ENCODE measurements at regions not wholly inside any gene's neighbourhood (a gene's known extent, or its start where the extent isn't known, plus 50 kb on each side); places are given as distances from the start of the nearest gene placed in this dataset.
"Not testable (repeated sequence)": the region's sequence is repeated elsewhere in the genome, so short reads cannot be mapped to it uniquely, and the experiment has no call there.

GRCh38 chr10:83983578-83984255 lies 155.6 kb upstream of the GHITM start:
- no peak for DNase-seq (ENCODE audit: low spot score)

GRCh38 chr10:83984256-83984640 lies 155.1 kb upstream of the GHITM start:
- no peak for DNase-seq (ENCODE audit: low spot score)

GRCh38 chr10:83986800-83987199 lies 152.5 kb upstream of the GHITM start:
- no peak for DNase-seq (ENCODE audit: low spot score)

- DNase-seq (ENCODE audit: low spot score), result no peak
Measured at GRCh38 chr10:83987216-83987615, 152.1 kb upstream of the GHITM start.

GRCh38 chr10:83988435-83988834 lies 150.9 kb upstream of the GHITM start:
- no peak for DNase-seq (ENCODE audit: low spot score)

GRCh38 chr10:83990126-83990525 lies 149.2 kb upstream of the GHITM start:
- no peak for DNase-seq (ENCODE audit: low spot score)

- peak; percentile 62 for DNase-seq (ENCODE audit: low spot score)
Measured at GRCh38 chr10:83991986-83992753, 147.1 kb upstream of the GHITM start.

GRCh38 chr10:83994325-83994724 lies 145.0 kb upstream of the GHITM start:
- DNase-seq (ENCODE audit: low spot score), result no peak

GRCh38 chr10:83995738-83996331 lies 143.5 kb upstream of the GHITM start:
- no peak for DNase-seq (ENCODE audit: low spot score)

GRCh38 chr10:84004221-84004620 lies 135.1 kb upstream of the GHITM start:
- DNase-seq (ENCODE audit: low spot score), result no peak

- no peak for DNase-seq (ENCODE audit: low spot score)
Measured at GRCh38 chr10:84005403-84005802, 133.9 kb upstream of the GHITM start.

- DNase-seq (ENCODE audit: low spot score), result no peak
Measured at GRCh38 chr10:84007482-84007881, 131.8 kb upstream of the GHITM start.

GRCh38 chr10:84008878-84009277 lies 130.4 kb upstream of the GHITM start:
- peak; percentile 56 for DNase-seq (ENCODE audit: low spot score)

- DNase-seq (ENCODE audit: low spot score), result no peak
Measured at GRCh38 chr10:84012431-84012830, 126.9 kb upstream of the GHITM start.

- DNase-seq (ENCODE audit: low spot score), result no peak
Measured at GRCh38 chr10:84012831-84013458, 126.4 kb upstream of the GHITM start.

- DNase-seq (ENCODE audit: low spot score), result no peak
Measured at GRCh38 chr10:84015877-84016595, 123.3 kb upstream of the GHITM start.

- DNase-seq (ENCODE audit: low spot score), result no peak
Measured at GRCh38 chr10:84018826-84019225, 120.5 kb upstream of the GHITM start.

- DNase-seq (ENCODE audit: low spot score), result not testable (repeated sequence)
Measured at GRCh38 chr10:84019854-84020458, 119.4 kb upstream of the GHITM start.

GRCh38 chr10:84026821-84027257 lies 112.5 kb upstream of the GHITM start:
- peak; percentile 49 for DNase-seq (ENCODE audit: low spot score)

- no peak for DNase-seq (ENCODE audit: low spot score)
Measured at GRCh38 chr10:84029840-84030239, 109.5 kb upstream of the GHITM start.

GRCh38 chr10:84038035-84038434 lies 101.3 kb upstream of the GHITM start:
- DNase-seq (ENCODE audit: low spot score), result no peak

- DNase-seq (ENCODE audit: low spot score), result no peak
Measured at GRCh38 chr10:84039957-84040356, 99.4 kb upstream of the GHITM start.
